ENCODE measurements at regions not wholly inside any gene's neighbourhood (a gene's known extent, or its start where the extent isn't known, plus 50 kb on each side); places are given as distances from the start of the nearest gene placed in this dataset.
"Not testable (repeated sequence)": the region's sequence is repeated elsewhere in the genome, so short reads cannot be mapped to it uniquely, and the experiment has no call there.

GRCh38 chr5:166746506-166746905, 1544.9 kb upstream of the WWC1 start:
- no peak for DNase-seq

GRCh38 chr5:166750376-166750775, 1541.1 kb upstream of the WWC1 start:
- no peak for DNase-seq

- DNase-seq: no peak
Measured at GRCh38 chr5:166758151-166758550, 1533.3 kb upstream of the WWC1 start.

- DNase-seq: no peak
Measured at GRCh38 chr5:166767858-166768257, 1523.6 kb upstream of the WWC1 start.

GRCh38 chr5:166768536-166768935, 1522.9 kb upstream of the WWC1 start:
- no peak for DNase-seq

GRCh38 chr5:166772770-166773169, 1518.7 kb upstream of the WWC1 start:
- no peak for DNase-seq

GRCh38 chr5:166781737-166782136, 1509.7 kb upstream of the WWC1 start:
- DNase-seq: no peak

GRCh38 chr5:166784545-166785078, 1506.8 kb upstream of the WWC1 start:
- DNase-seq: no peak

GRCh38 chr5:166786178-166786577, 1505.3 kb upstream of the WWC1 start:
- DNase-seq: no peak

- no peak for DNase-seq
Measured at GRCh38 chr5:166786889-166787288, 1504.6 kb upstream of the WWC1 start.

- DNase-seq: no peak
Measured at GRCh38 chr5:166788050-166788449, 1503.4 kb upstream of the WWC1 start.

GRCh38 chr5:166795756-166796155, 1495.7 kb upstream of the WWC1 start:
- DNase-seq: no peak

- no peak for DNase-seq
Measured at GRCh38 chr5:166803058-166803457, 1488.4 kb upstream of the WWC1 start.

- DNase-seq: not testable (repeated sequence)
Measured at GRCh38 chr5:166804223-166804622, 1487.2 kb upstream of the WWC1 start.

GRCh38 chr5:166804693-166805092, 1486.8 kb upstream of the WWC1 start:
- DNase-seq: not testable (repeated sequence)

- DNase-seq: not testable (repeated sequence)
Measured at GRCh38 chr5:166810093-166810658, 1481.3 kb upstream of the WWC1 start.

- DNase-seq: no peak
Measured at GRCh38 chr5:166810721-166811120, 1480.7 kb upstream of the WWC1 start.

- DNase-seq: no peak
Measured at GRCh38 chr5:166823360-166823759, 1468.1 kb upstream of the WWC1 start.

GRCh38 chr5:166834246-166834645, 1457.2 kb upstream of the WWC1 start:
- DNase-seq: no peak

GRCh38 chr5:166845044-166845443, 1446.4 kb upstream of the WWC1 start:
- no peak for DNase-seq

GRCh38 chr5:166856791-166857190, 1434.7 kb upstream of the WWC1 start:
- no peak for DNase-seq

GRCh38 chr5:166860426-166860825, 1431.0 kb upstream of the WWC1 start:
- no peak for DNase-seq

GRCh38 chr5:166862581-166862980, 1428.9 kb upstream of the WWC1 start:
- no peak for DNase-seq

- no peak for DNase-seq
Measured at GRCh38 chr5:166865206-166865605, 1426.2 kb upstream of the WWC1 start.

GRCh38 chr5:166880456-166880855, 1411.0 kb upstream of the WWC1 start:
- no peak for DNase-seq

All from 8988T (cell line).